SK-N-SH (cell line): ENCODE measurements at regions not wholly inside any gene's neighbourhood (a gene's known extent, or its start where the extent isn't known, plus 50 kb on each side); places are given as distances from the start of the nearest gene placed in this dataset.

Experiments
- CTCF ChIA-PET: fragments of 300-600, 350-600 bp; formaldehyde crosslinking; extraction: SDS; loops from one replicate; lab custom pipeline; 2021; lab: Yijun Ruan, JAX
- POLR2A ChIA-PET: fragments of 350-600 bp; sonication (Branson Sonifier 250); formaldehyde crosslinking; extraction: SDS; loops from one replicate; lab custom pipeline; 2020; ENCODE audit warnings: antibody characterized with exemption, inconsistent platforms; lab: Yijun Ruan, JAX
- DNase-seq: peaks from one replicate; pipeline ENCODE4 v3.0.0; 2012
- H2AFZ ChIP-seq: fragments of 200-600 bp; sonication (generic); 2 replicates; pipeline ENCODE4 v1.8.1; 2016; ENCODE audit warnings: antibody characterized with exemption, mild to moderate bottlenecking, low read depth
- H3F3A ChIP-seq: fragments of 200-600 bp; sonication (generic); replicated peaks from 2 replicates; pipeline ENCODE3; 2016; ENCODE audit warnings: antibody characterized with exemption, mild to moderate bottlenecking; ENCODE audit not compliant: insufficient read depth
- H3K27ac ChIP-seq, 2 experiments: fragments of 200-500 bp in 1 of 2; fragments of 200-600 bp in 1 of 2; sonication (Bioruptor generic) in 1 of 2; sonication (generic), shearing (Covaris generic) in 1 of 2; 2 replicates each; pipeline versions ENCODE4 v1.5.1 to v1.6.1; 2014 to 2016; ENCODE audit warnings: low read depth in 2 of 2, inconsistent platforms in 1 of 2, low read length in 1 of 2, mild to moderate bottlenecking in 1 of 2, mixed read lengths in 1 of 2
- H3K27me3 ChIP-seq: fragments of 200-600 bp; sonication (generic), shearing (Covaris generic); 2 replicates; pipeline ENCODE4 v1.6.1; 2016; ENCODE audit warnings: mixed run types; ENCODE audit not compliant: insufficient read depth
- H3K36me3 ChIP-seq, 2 experiments: fragments of 200-500 bp in 1 of 2; fragments of 200-600 bp in 1 of 2; sonication (Bioruptor generic) in 1 of 2; sonication (generic) in 1 of 2; replicated peaks in 1 of 2; 2 replicates each; pipeline versions ENCODE3 to v1.5.1; 2014 to 2016; ENCODE audit warnings: low read length in 1 of 2, mild to moderate bottlenecking in 1 of 2; ENCODE audit not compliant: insufficient read depth in 2 of 2, control insufficient read depth in 1 of 2
- H3K4me1 ChIP-seq, 2 experiments: fragments of 200-500 bp in 1 of 2; fragments of 200-600 bp in 1 of 2; sonication (Bioruptor generic) in 1 of 2; sonication (generic), shearing (Covaris generic) in 1 of 2; 2 replicates each; pipeline versions ENCODE4 v1.5.1 to v1.6.1; 2014 to 2016; ENCODE audit warnings: low read depth in 1 of 2, low read length in 1 of 2, mixed run types in 1 of 2; ENCODE audit not compliant: insufficient read depth in 2 of 2, control insufficient read depth in 1 of 2
- H3K4me2 ChIP-seq: fragments of 200-600 bp; sonication (generic), shearing (Covaris generic); 2 replicates; pipeline ENCODE4 v1.6.1; 2017; ENCODE audit warnings: mixed run types
- H3K4me3 ChIP-seq, 2 experiments: fragments of 200-500 bp in 1 of 2; fragments of 200-600 bp in 1 of 2; sonication (Bioruptor generic) in 1 of 2; sonication (generic), shearing (Covaris generic) in 1 of 2; 2 replicates each; pipeline versions ENCODE4 v1.5.1 to v1.8.1; 2014 to 2016; ENCODE audit warnings: low read depth in 2 of 2, inconsistent platforms in 1 of 2, low read length in 1 of 2, mild to moderate bottlenecking in 1 of 2, mixed read lengths in 1 of 2, moderate library complexity in 1 of 2
- H3K79me2 ChIP-seq: fragments of 200-600 bp; sonication (generic); 2 replicates; pipeline ENCODE4 v1.8.1; 2017; ENCODE audit warnings: mild to moderate bottlenecking; ENCODE audit not compliant: insufficient read depth
- H3K9ac ChIP-seq: fragments of 200-600 bp; sonication (generic); 2 replicates; pipeline ENCODE4 v1.6.1; 2017; ENCODE audit warnings: mixed run types
- H3K9me2 ChIP-seq: fragments of 200-600 bp; sonication (generic); 2 replicates; pipeline ENCODE4 v1.6.1; 2017; ENCODE audit warnings: mixed run types
- H3K9me3 ChIP-seq: fragments of 200-600 bp; sonication (generic); 2 replicates; pipeline ENCODE4 v1.6.1; 2017; ENCODE audit warnings: mixed run types, mild to moderate bottlenecking, moderate library complexity
- H4K20me1 ChIP-seq: fragments of 200-600 bp; sonication (generic); 2 replicates; pipeline ENCODE4 v1.6.1; 2017; ENCODE audit warnings: mild to moderate bottlenecking, mixed run types; ENCODE audit not compliant: insufficient read depth
- ELF1 ChIP-seq: IDR thresholded peaks from 2 replicates; pipeline ENCODE4 v1.4.0; 2012
- FOSL2 ChIP-seq: IDR thresholded peaks from 2 replicates; pipeline ENCODE4 v1.4.0; 2012; ENCODE audit warnings: low read depth, mild to moderate bottlenecking, moderate library complexity, borderline replicate concordance
- GATA2 ChIP-seq: sonication (generic); formaldehyde crosslinking; IDR thresholded peaks from 2 replicates; pipeline ENCODE4 v1.5.0; 2020; ENCODE audit warnings: mild to moderate bottlenecking, missing genetic modification reagents
- NFIC ChIP-seq: IDR thresholded peaks from 2 replicates; pipeline ENCODE4 v1.4.0; 2012; ENCODE audit warnings: borderline replicate concordance
- NRF1 ChIP-seq: IDR thresholded peaks from 2 replicates; pipeline ENCODE4 v1.6.1; 2012; ENCODE audit warnings: low read depth, mild to moderate bottlenecking, low read length
- PBX3 ChIP-seq: IDR thresholded peaks from 2 replicates; pipeline ENCODE4; 2012
- POLR2AphosphoS5 ChIP-seq: IDR thresholded peaks from 2 replicates; pipeline ENCODE4 v1.6.1; 2012; ENCODE audit warnings: low read depth, low read length
- TCF12 ChIP-seq: IDR thresholded peaks from 2 replicates; pipeline ENCODE4 v1.4.0; 2012
- WGBS: methylation state at CpG from one replicate; pipeline ENCODE4 v1.1.6; 2017; ENCODE audit warnings: low lambda C conversion rate; 5-methylcytosine and 5-hydroxymethylcytosine counted together
- TF ChIP-seq, protein P1 (sequence below): IDR thresholded peaks from 2 replicates; pipeline ENCODE4 v1.6.1; 2012; ENCODE audit warnings: mild to moderate bottlenecking, low read depth, low read length, moderate library complexity
- TF ChIP-seq, protein P2 (sequence below): fragments of 200-600 bp; sonication (generic); IDR thresholded peaks from 2 replicates; pipeline ENCODE4 v1.6.1; 2017; ENCODE audit warnings: antibody characterized with exemption, mild to moderate bottlenecking, moderate library complexity
- TF ChIP-seq, protein P3 (sequence below): IDR thresholded peaks from 2 replicates; pipeline ENCODE4 v1.4.0; 2012; ENCODE audit warnings: low read depth

DNA sequence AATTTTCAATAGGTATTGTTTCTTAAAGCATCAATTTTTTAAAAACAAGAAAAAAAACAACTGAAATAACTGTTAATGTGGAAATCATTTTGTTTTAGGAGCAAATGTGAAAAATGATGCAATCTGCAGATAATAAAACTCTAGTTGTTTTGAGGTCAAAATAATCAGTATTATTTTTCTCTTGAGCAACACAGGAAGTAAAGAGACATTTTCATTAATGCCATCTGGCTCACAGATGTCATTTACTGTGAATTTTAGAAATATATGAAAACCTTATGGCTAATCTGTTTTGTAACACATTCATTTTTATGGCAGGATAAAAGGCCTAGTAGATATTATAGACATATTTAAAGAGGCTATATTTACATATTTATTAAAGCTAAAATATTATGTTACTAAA is 141.6 kb downstream of the PCDH18 start (continued):
- TF ChIP-seq ELF1 = no peak
- TF ChIP-seq, protein P1, sequence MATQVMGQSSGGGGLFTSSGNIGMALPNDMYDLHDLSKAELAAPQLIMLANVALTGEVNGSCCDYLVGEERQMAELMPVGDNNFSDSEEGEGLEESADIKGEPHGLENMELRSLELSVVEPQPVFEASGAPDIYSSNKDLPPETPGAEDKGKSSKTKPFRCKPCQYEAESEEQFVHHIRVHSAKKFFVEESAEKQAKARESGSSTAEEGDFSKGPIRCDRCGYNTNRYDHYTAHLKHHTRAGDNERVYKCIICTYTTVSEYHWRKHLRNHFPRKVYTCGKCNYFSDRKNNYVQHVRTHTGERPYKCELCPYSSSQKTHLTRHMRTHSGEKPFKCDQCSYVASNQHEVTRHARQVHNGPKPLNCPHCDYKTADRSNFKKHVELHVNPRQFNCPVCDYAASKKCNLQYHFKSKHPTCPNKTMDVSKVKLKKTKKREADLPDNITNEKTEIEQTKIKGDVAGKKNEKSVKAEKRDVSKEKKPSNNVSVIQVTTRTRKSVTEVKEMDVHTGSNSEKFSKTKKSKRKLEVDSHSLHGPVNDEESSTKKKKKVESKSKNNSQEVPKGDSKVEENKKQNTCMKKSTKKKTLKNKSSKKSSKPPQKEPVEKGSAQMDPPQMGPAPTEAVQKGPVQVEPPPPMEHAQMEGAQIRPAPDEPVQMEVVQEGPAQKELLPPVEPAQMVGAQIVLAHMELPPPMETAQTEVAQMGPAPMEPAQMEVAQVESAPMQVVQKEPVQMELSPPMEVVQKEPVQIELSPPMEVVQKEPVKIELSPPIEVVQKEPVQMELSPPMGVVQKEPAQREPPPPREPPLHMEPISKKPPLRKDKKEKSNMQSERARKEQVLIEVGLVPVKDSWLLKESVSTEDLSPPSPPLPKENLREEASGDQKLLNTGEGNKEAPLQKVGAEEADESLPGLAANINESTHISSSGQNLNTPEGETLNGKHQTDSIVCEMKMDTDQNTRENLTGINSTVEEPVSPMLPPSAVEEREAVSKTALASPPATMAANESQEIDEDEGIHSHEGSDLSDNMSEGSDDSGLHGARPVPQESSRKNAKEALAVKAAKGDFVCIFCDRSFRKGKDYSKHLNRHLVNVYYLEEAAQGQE = no peak
- peak; percentile 40; the same call in 1 of the 2 replicates for TF ChIP-seq PBX3
- peak; percentile 52 for TF ChIP-seq GATA2 (CRISPR knock-in tag)
- peak; percentile 73; the same call in 1 of the 2 replicates for TF ChIP-seq POLR2AphosphoS5
- TF ChIP-seq, all 33 proteins: peak for 7

DNA sequence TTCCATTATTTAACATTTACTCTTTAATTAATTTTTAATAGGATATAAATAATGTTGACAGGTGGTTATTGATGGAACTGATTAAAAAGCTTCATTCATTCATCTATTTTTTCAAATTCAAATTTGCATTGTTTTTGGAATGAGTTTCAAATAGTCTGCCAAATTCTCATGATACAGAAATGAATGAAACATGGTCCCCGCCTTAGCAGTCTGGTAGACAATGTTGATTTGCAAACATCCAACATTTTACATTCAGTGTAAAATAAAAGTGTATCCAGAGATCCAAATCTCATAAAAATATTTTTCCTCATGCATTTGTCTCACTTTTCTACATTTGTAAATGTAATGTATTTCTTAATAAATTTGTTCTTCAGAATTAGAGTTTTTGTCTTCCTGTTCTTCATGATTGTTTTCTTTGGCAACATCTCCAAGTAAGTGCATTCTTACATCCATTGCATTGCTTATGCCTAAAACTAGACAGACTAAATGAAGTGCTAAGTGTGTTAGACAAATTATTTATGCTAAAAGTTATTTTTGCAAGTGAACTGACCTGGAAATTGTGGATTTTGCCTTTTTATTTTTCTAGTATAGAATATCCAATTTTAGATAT is 142.3 kb downstream of the PCDH18 start:
- ChIA-PET POLR2A (no interaction called here), CTCF (interaction anchor here (3.1 kb wide), 1 partner anchor 85 kb away, joined by 14 read pairs; no protein-coding TSS in a partner anchor)
- Histone ChIP-seq H3K4me2 (no peak overlapping the region; the same call in 1 of the 2 replicates), H3K9me3 (no peaks in the 10 kb centered on the region), H3K27ac (peak overlapping the region; percentile 37 to 99), H3K9ac (no peak overlapping the region), H3K4me1 (peaks cover 32 to 38% of the 10 kb centered on the region in 2 experiments; a peak in 3 of 4 replicates), H3K9me2 (no peaks in the 10 kb centered on the region; the same call in 1 of the 2 replicates), H4K20me1 (no peaks in the 10 kb centered on the region), H3K36me3 (no peaks in the 10 kb centered on the region), H3K27me3 (no peaks in the 10 kb centered on the region), H3K79me2 (no peaks in the 10 kb centered on the region), H3F3A (peaks cover 19% of the 10 kb centered on the region), H2AFZ (no peak overlapping the region), H3K4me3 (no peak overlapping the region)
- 95% methylated on average over 1 of the region's 1 CpG for WGBS
- DNase-seq = no peak
- peak; percentile 11; the same call in 1 of the 2 replicates for TF ChIP-seq TCF12
- TF ChIP-seq, protein P2, sequence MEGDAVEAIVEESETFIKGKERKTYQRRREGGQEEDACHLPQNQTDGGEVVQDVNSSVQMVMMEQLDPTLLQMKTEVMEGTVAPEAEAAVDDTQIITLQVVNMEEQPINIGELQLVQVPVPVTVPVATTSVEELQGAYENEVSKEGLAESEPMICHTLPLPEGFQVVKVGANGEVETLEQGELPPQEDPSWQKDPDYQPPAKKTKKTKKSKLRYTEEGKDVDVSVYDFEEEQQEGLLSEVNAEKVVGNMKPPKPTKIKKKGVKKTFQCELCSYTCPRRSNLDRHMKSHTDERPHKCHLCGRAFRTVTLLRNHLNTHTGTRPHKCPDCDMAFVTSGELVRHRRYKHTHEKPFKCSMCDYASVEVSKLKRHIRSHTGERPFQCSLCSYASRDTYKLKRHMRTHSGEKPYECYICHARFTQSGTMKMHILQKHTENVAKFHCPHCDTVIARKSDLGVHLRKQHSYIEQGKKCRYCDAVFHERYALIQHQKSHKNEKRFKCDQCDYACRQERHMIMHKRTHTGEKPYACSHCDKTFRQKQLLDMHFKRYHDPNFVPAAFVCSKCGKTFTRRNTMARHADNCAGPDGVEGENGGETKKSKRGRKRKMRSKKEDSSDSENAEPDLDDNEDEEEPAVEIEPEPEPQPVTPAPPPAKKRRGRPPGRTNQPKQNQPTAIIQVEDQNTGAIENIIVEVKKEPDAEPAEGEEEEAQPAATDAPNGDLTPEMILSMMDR = no peak
- no peak for TF ChIP-seq FOSL2
- TF ChIP-seq, protein P3, sequence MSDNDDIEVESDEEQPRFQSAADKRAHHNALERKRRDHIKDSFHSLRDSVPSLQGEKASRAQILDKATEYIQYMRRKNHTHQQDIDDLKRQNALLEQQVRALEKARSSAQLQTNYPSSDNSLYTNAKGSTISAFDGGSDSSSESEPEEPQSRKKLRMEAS = no peak
- no peak for TF ChIP-seq NRF1
- TF ChIP-seq NFIC = peak; percentile 63
